ENCODE measurements at regions not wholly inside any gene's neighbourhood (a gene's known extent, or its start where the extent isn't known, plus 50 kb on each side); places are given as distances from the start of the nearest gene placed in this dataset.
"Not testable (repeated sequence)": the region's sequence is repeated elsewhere in the genome, so short reads cannot be mapped to it uniquely, and the experiment has no call there.

DNA sequence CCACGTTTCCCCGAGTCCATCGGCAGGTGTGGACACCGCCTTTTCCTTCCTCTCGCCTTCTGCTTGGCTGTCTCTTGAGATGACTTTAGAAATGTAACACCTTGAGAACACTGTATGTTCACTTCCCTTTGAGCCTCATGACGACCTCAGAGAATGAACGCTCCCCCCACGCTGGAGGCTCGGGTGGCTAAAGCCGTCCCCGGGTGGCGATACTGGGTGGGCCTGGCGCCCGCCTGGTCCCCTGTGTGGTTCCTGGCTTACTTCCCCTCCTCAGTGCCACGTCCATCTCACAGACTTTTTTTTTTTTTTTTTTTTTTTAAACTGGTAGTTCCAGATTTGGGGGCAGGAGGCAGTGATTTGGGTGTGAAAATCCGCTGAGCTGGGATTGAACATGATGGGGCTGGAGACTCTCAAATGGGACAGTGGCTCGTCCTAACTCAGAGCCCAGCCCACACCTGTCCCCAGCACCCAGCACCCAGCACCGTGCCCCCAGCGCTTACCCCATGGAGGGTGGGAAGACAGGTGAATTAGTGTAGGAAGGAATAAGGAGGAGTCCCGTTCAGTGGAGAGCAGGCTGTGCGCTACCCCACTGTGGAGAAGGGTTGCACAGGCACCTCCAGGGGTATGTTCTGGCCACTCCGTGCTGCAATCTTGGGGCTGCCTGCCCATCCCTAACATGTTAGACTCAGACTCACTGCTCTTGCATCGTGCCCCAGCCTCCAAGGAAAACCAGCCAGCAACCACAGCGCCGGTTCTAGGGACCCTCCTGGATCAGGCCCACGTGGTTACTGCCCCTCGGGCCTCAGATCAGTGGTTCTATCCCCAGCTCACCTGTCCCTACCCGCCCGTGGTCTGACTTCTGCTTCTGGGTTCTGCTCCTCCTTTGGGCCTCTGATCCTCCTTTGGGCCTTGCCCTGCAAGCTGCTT, 174.0 kb downstream of the ASB1 start:
- no peak for DNase-seq

DNA sequence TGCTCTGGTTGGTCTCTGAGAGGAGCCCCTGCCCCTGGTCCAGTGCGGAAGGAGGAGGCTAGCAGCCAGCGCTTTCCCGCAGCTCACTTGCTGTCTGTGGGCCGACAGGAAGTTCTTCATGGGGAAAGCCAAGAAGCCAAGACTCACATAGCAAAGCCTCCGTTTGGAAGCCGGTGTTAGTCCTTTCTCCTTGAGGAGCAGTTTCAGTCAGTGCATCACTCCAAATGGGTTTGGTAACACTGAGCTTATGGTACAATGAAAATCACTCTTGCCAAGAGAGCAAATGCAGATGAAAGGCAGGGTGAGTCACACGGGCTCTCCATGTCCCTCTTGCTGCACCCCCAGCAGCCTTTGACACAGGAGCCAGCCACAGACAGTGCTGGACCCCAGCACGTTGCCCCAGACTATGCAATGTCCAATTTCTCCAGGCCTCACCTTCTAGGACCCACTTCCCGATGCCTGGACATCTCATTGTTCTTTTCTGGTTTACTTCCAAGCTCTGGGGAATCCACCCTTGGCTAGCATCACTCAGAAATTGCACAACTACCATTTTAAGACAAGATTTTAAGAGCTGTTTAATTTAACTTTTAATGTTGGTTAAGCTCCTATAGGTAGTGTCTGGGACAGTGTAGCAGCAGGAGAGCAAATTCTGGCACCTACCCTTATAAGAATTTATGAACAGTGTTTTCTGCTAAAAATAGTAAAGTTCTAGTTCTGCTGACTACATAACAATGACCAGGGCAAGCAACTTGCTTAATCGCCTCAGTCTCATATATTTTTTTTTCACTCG, 174.9 kb downstream of the ASB1 start:
- no peak for DNase-seq

DNA sequence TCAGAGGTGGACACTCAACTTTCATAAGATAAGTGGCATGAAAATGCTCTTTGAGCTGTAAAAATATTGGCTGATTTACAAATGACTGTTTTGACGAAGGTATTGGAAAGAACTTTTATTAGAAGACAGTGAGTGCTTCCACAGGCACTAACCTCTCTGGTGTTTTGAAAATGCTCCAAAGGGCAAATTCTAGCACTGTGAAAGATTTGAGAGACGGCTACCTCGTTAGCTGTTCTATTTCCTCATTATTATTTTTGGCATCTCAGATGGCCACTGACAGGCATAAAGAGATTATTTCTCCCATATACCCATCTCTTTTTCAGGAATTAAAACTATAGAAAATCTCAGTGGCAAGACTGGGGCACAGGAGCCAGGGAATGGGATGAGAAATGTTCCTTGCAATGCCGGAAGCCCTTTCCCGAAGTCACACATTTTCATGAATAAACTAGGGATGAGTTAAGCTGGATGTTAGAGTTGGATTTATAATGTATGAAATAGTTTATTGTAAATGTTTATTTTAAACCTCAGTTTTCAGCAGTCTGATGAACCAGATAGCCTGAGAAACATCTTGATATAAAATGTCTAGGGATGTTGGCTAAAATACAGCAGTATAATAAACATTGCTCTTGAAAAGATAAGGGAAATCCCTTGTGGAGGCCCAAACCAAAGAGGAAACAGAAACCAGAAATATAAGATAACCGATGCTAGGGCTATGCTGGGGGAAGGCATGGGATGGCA, 175.7 kb downstream of the ASB1 start:
- no peak for DNase-seq

DNA sequence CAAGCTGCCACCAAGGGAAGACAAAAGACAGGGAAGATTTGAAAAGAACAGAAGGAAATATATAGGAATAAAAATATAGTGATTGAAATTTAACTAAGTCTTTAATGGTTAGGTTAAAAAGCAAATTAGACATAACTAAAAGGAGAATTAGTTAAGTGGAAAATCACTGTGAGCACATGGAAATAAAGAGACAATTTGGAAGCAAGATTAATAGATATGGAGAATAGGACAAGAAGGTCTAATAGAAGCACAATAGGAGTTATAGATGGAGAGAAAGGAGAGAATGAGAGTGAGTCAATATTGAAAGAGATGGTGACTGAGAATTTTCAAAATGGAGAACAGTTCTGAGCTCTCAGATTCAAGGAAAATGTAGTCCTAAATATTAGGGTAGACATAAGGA, 176.9 kb downstream of the ASB1 start:
- no peak for DNase-seq

DNA sequence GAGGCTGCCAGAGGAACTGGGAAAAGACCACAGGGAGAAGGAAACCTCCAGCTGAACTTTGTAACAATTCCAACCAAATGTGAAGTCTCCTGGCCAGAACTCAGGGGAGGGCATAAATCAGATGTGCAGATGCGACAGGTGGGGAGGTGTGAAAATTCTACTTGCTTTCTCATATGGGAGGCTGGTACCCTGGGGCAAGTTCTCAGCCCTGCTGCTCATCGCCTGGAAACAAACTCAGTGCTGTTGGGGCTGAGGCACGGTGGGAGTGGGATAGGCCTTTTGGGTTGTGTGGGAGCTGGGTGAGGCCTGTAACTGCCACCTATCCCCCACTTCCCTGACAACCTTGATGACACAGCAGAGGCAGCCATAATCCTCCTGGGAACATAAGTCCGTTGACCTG, 179.6 kb downstream of the ASB1 start:
- no peak for DNase-seq

DNA sequence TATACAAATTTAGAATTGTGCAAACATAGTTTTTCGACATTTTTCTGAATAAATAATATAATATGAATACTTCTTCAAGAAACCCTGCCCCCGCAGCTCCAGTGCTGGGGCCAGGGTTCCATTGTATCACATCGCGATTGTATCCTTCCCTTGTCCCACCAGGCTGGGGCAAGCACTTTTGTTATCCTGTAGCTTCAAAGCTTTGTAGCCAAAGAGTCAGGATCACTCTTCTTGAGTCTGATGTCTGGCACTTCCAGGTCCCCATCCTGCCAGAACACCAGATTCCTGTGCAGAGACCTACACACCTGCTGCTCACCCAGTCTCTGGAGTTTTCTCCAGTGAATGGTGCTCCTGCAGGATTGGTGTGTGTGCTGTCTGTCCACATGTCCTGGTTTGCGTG, 186.9 kb downstream of the ASB1 start:
- DNase-seq: no peak

DNA sequence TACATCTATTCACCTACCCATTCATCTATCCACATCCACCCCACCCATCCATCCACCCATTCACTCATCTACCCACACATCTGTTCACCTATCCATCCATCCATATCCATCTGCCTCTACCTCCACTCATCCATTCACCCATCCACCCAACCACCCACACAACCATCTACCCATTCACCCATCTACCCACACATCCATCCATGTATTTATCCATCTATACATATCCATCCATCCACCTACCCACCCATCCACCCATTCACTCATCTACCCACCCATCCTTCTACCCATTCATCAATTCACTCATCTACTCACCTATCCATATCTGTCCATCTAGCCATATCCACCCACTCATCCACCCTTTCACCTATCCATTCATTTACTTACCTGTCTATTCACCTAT, 187.6 kb downstream of the ASB1 start:
- no peak for DNase-seq

DNA sequence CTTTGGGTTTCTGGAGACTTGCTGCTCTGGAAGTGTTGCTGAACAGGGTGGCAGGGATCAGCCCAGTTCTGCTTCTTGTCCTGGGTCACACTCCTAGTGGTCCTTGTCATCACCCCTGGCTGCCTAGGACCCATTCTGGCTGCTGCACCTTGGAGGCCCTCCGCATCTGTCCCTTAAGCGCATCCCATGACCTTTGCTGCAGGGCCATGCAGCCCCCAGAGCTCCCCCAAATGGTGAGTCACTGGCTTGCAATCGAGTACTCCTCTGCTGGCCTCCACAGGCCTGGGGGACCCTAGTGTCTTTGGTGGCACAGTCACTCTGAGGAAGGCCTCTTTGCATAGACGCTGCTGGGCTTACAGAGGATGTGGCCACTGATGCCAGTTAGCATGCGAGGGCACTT, 188.5 kb downstream of the ASB1 start:
- DNase-seq: no peak

DNA sequence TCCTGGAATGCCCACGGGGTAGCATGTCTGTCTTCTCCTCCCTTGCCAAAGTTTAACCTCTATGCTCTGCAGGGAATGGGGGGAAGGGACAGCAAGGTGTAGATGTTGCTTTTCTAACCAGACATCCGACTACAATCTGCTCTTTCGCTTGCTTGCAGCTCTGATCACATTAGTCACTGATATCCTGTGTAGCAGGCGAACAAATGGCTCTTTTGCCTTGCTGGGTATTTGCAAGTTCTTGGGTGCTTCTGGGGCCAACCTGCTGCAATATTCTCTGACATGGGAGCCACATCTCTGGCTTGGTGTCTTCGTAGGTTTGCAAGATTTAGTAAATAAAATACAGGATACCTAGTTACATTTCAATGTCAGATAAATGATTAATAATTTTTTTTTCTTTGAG, 190.0 kb downstream of the ASB1 start:
- DNase-seq: no peak

DNA sequence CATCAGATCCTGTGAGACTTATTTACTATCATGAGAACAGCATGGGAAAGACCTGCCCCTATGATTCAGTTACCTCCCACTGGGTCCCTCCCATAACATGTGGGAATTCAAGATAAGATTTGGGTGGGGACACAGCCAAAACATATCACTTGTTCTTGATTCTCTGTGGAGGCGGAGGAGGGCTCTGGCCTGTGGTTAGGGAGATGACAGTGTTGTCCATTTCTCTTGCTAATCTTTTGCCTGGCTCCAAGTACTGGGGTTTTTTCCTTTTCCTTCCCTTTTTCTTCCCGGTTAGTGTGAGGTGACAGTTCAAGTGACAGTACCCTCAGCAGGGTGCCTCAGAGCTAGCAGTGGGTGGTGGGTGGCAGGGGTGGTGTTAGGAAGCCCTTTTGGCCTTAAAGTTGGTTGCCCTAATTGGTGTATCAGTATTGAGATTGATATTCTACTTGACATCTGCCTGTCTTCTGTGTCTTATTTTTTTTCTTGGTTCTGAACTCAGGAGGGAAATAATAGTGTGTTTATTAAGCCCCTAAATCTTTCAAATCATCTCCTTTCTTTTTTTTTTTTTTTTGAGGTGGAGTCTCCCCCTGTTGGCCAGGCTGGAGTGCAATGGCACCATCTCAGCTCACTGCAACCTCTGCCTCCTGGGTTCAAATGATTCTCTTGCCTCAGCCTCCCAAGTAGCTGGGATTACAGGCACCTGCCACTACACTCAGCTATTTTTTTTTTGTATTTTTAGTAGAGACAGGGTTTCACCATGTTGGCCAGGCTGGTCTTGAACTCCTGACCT, 192.0 kb downstream of the ASB1 start:
- DNase-seq: not testable (repeated sequence)

DNA sequence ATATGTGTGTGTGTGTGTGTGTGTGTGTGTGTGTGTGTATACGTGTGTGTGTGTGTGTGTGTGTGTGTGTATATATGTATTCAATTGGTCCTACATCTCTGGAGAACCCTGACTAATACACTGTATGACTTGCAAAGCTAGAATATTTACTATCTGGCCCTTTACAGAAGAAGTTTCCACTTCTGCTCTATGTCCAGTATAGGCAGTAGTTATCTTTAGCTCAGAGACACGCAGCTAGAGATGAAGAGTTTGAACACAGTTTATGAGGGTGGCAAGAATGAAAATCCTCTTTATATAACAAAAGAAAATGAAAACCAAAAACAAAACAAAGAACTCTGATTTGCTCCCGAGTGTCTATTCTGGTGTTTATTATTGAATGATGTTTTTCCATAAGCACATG, 201.2 kb downstream of the ASB1 start:
- no peak for DNase-seq

DNA sequence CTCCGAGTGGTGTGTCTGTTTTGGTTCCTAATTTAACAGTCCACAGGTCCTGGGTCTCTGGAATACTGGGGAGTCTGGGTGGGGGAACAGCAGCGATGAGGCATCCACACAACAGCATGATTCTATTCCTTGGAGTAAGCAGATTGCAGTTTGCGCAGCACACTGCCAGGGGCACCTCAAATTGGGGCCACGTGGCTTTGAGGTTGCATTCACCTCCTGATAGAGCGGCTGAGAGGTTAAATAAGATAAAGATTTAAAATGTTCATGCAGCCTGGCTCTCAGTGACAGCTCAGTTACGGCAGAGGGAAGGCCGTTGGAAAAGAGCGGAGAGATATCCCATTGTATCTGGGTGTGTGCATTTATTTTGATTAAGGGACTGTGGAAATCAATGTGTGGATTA, 202.3 kb downstream of the ASB1 start:
- no peak for DNase-seq

DNA sequence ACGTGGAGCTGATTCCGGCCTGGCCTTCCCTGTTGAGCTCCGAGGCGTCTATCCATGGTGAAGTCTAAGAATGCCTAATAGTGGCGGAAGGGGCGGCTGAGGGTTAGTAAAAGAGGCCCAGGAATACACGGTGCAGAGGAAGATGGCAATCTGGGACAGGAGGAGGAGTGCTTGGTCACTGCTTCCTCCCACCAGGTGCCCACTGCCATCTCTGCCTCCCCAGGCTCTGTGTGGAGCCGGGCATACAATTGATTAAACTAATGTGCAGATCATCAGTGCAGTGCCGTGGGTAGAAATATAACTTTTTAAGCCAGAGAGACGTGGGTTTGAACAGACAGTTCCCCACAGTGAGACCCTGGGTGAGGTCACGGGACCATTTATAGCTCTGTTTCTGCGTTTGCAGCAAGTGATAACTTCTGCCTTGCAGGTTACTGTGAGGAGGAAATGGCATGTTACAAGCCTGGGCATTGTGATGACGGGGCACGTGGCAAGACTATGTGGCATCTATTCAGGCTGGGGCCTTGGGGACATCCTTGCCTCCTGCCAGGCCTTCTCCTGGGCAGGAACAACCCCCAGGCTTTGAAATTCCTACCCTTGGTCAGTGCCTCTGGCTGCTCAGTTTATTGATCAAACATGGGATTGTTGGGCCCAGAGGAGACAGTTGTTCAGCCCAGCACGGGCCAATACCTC, 204.9 kb downstream of the ASB1 start:
- no peak for DNase-seq

DNA sequence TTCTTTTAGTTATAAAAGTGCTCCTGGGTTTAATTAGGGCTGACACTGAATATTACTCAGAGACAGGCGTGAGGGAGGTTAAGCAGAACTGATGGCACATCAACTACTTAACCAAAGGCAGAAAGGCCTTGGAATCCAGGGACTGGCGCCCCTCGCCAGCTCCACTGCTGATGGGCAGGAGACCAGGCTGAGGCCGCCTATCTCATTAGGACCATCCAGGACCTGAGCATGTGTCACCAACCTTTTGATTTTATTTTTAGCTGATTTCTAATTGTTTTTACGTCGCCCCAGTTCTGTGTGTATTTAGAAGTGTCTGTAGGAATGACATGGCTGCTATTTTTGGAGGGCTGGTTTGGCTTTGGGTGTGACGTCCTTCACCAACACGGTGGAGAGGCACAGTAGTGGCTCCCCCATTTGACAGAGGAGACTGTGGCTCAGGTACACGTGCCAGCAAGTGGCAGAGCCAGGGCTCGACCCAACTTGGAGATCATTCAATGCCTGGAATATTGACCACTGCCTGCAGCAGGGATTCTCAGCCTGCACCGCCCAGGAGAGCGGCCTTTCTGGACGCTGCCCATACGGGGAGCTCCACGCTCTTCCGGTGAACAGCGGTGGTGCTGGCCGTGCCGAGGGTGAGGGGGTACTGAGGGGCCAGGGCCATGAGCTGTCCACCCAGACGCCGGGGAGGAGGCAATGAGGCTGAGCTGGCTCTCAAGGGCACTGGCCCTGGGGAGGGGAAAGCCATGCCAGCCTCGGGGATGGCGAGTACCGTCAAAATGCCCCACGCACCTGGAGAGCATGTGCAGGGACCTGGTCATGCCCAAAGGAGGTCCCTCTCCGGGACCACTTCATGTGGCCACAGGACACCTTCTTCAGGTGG, 205.7 kb downstream of the ASB1 start:
- no peak for DNase-seq

DNA sequence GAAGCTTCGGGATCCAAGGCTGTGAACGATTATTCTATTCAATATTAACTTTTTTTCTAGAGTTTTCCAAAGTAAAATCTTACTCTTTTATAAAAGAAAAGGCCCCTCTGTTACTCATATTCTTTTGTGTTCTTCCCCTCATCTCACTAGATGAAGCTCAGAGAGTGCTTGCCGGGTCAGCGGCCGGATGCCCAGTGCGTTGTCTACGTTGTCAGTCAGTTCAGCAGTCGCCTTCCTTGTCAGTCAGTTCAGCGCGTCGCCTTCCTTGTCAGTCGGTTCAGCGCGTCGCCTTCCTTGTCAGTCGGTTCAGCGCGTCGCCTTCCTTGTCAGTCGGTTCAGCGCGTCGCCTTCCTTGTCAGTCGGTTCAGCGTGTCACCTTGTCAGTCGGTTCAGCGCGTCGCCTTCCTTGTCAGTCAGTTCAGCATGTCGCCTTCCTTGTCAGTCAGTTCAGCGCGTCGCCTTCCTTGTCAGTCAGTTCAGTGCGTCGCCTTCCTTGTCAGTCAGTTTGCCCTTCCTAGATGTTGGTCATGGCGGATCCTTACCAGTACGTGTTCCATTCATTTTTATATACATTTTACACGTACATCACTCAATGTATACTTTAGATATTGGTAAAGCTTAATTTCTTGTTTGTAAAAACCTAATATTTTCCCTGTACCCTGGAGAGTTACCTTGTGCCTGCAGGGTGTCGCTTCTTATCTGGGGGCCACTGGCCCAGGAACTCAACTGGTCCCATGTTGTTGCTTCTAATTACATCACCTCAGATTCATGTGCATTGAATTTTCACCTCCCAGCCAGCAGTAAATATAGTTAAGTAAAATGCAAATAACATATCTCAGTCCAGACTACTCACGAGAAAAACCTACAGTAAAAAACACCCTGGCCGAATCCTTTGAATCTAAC, 206.9 kb downstream of the ASB1 start:
- no peak for DNase-seq

DNA sequence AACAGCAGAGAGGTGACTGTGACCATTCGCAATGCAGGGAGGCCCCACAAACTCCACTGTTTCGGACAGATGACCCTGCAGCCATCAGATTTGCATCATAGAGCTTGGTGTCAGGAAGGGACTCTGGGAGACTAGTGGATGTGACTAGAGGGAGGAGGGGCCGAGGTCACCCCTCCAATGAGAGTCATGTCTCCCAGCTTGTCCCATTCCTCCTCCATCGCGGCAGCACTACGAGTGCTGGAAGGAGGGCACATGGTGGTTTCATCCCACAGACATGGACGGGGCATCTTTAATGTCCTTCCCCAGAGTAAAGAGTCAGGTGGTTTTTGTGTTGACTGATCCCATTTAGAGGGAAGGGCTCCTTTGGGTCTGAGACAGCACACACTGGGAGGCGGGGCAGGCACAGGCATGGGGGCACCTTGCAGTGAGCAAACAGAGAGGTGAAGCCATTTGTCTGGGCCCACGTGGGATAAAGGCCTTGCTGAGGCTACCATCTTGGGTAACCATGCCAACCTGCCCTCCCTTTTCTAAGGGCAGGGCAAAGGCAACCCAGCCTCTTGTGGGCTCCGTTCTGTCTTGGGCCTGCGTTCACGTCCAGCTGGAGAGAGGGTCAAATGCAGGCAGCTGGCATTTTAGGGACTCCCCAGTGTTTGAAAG, 208.1 kb downstream of the ASB1 start:
- DNase-seq: no peak

DNA sequence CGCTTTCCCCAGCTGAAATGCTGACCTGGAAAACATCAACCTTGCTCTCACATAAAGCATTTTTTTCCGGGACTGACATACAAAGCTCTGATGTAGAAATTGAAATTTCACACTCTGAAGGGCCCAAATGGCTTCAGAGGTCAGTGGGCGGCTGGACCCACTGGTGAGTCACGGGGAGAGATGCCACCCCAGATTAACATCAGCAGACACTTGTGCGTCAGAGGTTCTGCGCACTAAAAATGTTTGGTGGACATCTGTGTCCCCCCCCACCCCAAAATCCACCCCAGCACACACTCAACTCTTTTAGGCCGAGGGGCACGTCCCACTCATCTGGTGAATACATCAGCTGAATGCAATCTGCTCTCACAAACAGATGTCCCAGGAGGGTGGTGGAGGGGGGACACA, 208.9 kb downstream of the ASB1 start:
- DNase-seq: no peak

DNA sequence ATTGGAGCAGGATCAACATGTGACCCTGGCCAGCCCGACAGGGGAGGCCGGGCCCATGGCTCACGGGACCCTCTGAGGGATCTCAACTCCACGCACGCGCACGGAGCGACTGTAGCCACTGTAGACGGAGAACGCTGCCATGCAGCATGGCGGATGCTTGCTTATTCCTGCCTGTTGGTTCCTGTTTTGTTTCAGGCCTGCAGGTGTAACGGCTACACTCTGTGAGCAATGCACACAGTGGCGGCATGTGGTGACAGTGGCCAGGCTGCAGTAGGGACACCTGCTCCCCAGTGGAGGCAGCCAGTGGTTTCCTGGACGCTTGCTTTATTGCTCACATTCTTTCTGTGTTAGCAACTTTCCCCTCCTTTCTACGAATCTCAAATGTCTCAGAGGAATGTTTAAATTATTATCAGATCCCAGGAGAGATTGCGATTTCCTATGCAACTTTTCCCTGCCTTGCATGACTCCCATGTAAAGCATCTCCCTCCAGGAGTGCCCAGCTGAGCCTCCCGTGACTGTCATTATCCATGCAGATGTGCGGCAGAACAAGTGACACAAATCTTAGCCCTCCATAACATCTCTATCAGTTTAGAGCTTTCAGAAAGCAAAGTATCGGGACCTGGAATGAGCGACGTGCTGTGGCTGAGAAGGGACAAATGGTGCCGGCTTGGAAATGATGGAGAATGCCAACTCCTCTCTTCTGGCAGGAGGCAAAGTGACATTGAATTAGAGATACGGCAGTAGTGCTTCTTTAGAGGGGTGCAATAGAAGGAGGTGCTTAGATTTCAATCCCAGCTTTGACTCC, 209.7 kb downstream of the ASB1 start:
- DNase-seq: no peak
